HCT116 (cell line): ENCODE measurements at regions not wholly inside any gene's neighbourhood (a gene's known extent, or its start where the extent isn't known, plus 50 kb on each side); places are given as distances from the start of the nearest gene placed in this dataset.

ENCODE experiments used
- ATAC-seq: fragments of 200-7000 bp; cut with Tn5 transposase; 2 replicates; pipeline ENCODE4 v1.9.1; 2020; ENCODE audit warnings: mild to moderate bottlenecking, moderate library complexity
- BruUV-seq: library from RNA; stranded (reverse); fragments of 400-500 nt; replicated peaks from 2 replicates; lab custom pipeline; 2021; lab: Mats Ljungman, UMichigan
- CTCF ChIA-PET: fragments of 300-600 bp; sonication (Branson Sonifier 250); formaldehyde crosslinking; loops from one replicate; lab custom pipeline; 2021; ENCODE audit warnings: antibody characterized with exemption; lab: Charles Lee
- POLR2A ChIA-PET: fragments of 300-600, 350-600 bp; sonication (Branson Sonifier 250); formaldehyde crosslinking; loops from one replicate; lab custom pipeline; 2021; ENCODE audit warnings: antibody characterized with exemption; lab: Charles Lee
- RAD21 ChIA-PET, 2 experiments: fragments of 300-600 bp; sonication (Branson Sonifier 250); formaldehyde crosslinking; loops; one replicate each; lab custom pipeline; 2023; ENCODE audit warnings: low total read pairs in 2 of 2; ENCODE audit not compliant: uncharacterized antibody in 2 of 2, unreplicated experiment in 2 of 2, low non-redundant PET in 1 of 2; lab: Charles Lee
- DNase-seq: peaks from one replicate; pipeline ENCODE4 v3.0.0-alpha.2; 2010; ENCODE audit warnings: low read depth, low spot score
- H2AFZ ChIP-seq: fragments of 200-600 bp; shearing (Covaris generic), sonication (generic); 2 replicates; pipeline ENCODE4 v1.6.1; 2017; ENCODE audit warnings: low read depth, mixed run types, mixed read lengths, antibody characterized with exemption, low read length; ENCODE audit not compliant: poor library complexity, severe bottlenecking
- H3K27ac ChIP-seq: 2 replicates; pipeline ENCODE4 v1.5.1; 2012; ENCODE audit warnings: low read depth, low read length
- H3K27me3 ChIP-seq: fragments of 200-600 bp; sonication (generic); 2 replicates; pipeline ENCODE4 v1.6.1; 2016; ENCODE audit warnings: mixed run types, low read length, mixed read lengths; ENCODE audit not compliant: insufficient read depth
- H3K36me3 ChIP-seq, 2 experiments: fragments of 200-500 bp in 1 of 2; fragments of 200-600 bp in 1 of 2; sonication (Bioruptor generic) in 1 of 2; sonication (generic) in 1 of 2; 2 replicates each; pipeline versions ENCODE4 v1.5.1 to v1.6.1; 2014 to 2016; ENCODE audit warnings: low read length in 2 of 2, inconsistent platforms in 1 of 2, mixed read lengths in 1 of 2, mixed run types in 1 of 2; ENCODE audit not compliant: insufficient read depth in 2 of 2, control insufficient read depth in 1 of 2
- H3K4me1 ChIP-seq, 2 experiments: fragments of 200-600 bp in 1 of 2; sonication (generic) in 1 of 2; 2 replicates each; pipeline versions ENCODE4 v1.5.1 to v1.6.1; 2012 to 2017; ENCODE audit warnings: low read length in 2 of 2, inconsistent platforms in 1 of 2, mild to moderate bottlenecking in 1 of 2, mixed read lengths in 1 of 2, mixed run types in 1 of 2, moderate library complexity in 1 of 2; ENCODE audit not compliant: insufficient read depth in 2 of 2, control insufficient read depth in 1 of 2
- H3K4me2 ChIP-seq: fragments of 200-600 bp; sonication (generic); 2 replicates; pipeline ENCODE4 v1.6.1; 2017; ENCODE audit warnings: mixed run types, low read length, mixed read lengths
- H3K4me3 ChIP-seq, 2 experiments: fragments of 200-600 bp in 1 of 2; sonication (generic) in 1 of 2; replicated peaks in 1 of 2; 2 replicates each; pipeline ENCODE4 v1.5.1; 2011 to 2016; ENCODE audit warnings: low read length in 2 of 2, control low read depth in 1 of 2, low read depth in 1 of 2, mild to moderate bottlenecking in 1 of 2, mixed read lengths in 1 of 2, mixed run types in 1 of 2
- H3K79me2 ChIP-seq: fragments of 200-600 bp; sonication (generic); 2 replicates; pipeline ENCODE4 v1.6.1; 2017; ENCODE audit warnings: mild to moderate bottlenecking, mixed run types, low read length, moderate library complexity, mixed read lengths; ENCODE audit not compliant: insufficient read depth
- H3K9ac ChIP-seq: fragments of 200-600 bp; sonication (generic); 2 replicates; pipeline ENCODE4 v1.6.1; 2016; ENCODE audit warnings: low read length, mixed read lengths
- H3K9me2 ChIP-seq: fragments of 200-600 bp; sonication (generic), shearing (Covaris generic); 2 replicates; pipeline ENCODE4 v1.6.1; 2017; ENCODE audit warnings: mixed run types, mild to moderate bottlenecking, moderate library complexity; ENCODE audit not compliant: insufficient read depth
- H3K9me3 ChIP-seq, 2 experiments: fragments of 200-500 bp in 1 of 2; fragments of 200-600 bp in 1 of 2; sonication (Bioruptor generic) in 1 of 2; sonication (generic) in 1 of 2; 2 replicates each; pipeline ENCODE4 v1.6.1; 2014 to 2017; ENCODE audit warnings: low read length in 2 of 2, mixed read lengths in 2 of 2, inconsistent platforms in 1 of 2, low read depth in 1 of 2, mild to moderate bottlenecking in 1 of 2, mixed run types in 1 of 2, moderate library complexity in 1 of 2; ENCODE audit not compliant: control insufficient read depth in 1 of 2, insufficient read depth in 1 of 2
- H4K20me1 ChIP-seq: fragments of 200-600 bp; sonication (generic), shearing (Covaris generic); 2 replicates; pipeline ENCODE4 v1.6.1; 2017; ENCODE audit warnings: mixed run types, mild to moderate bottlenecking, moderate library complexity; ENCODE audit not compliant: insufficient read depth
- CBX3 ChIP-seq: IDR thresholded peaks from 2 replicates; pipeline ENCODE4 v1.6.1; 2012; ENCODE audit warnings: low read depth
- CEBPB ChIP-seq: IDR thresholded peaks from 2 replicates; pipeline ENCODE4 v1.6.1; 2012; ENCODE audit warnings: low read depth
- CTCF ChIP-seq, 3 experiments: fragments of 200-600 bp in 1 of 3; sonication (generic) in 1 of 3; IDR thresholded peaks in 2 of 3; conservative IDR thresholded peaks in 1 of 3; 2 replicates each; pipeline ENCODE4 v1.5.1; 2012 to 2017; ENCODE audit warnings: low read depth in 2 of 3, low read length in 2 of 3, antibody characterized with exemption in 1 of 3, borderline replicate concordance in 1 of 3, control low read depth in 1 of 3, mild to moderate bottlenecking in 1 of 3, mixed read lengths in 1 of 3, mixed run types in 1 of 3, moderate library complexity in 1 of 3; ENCODE audit not compliant: insufficient read depth in 1 of 3
- EGR1 ChIP-seq: IDR thresholded peaks from 2 replicates; pipeline ENCODE4 v1.6.1; 2012; ENCODE audit warnings: low read depth
- EZH2phosphoT487 ChIP-seq: fragments of 200-600 bp; IDR thresholded peaks from 2 replicates; pipeline ENCODE4 v1.6.1; 2018; ENCODE audit warnings: antibody characterized with exemption, borderline replicate concordance
- FOSL1 ChIP-seq: IDR thresholded peaks from 2 replicates; pipeline ENCODE4 v1.6.1; 2012; ENCODE audit warnings: low read depth
- JUND ChIP-seq: IDR thresholded peaks from 2 replicates; pipeline ENCODE4 v1.6.1; 2012
- POLR2A ChIP-seq: IDR thresholded peaks from 2 replicates; pipeline ENCODE4 v1.7.0; 2011; ENCODE audit warnings: borderline replicate concordance; ENCODE audit not compliant: insufficient read depth, insufficient read length; ENCODE audit errors: extremely low read depth
- POLR2AphosphoS5 ChIP-seq: IDR thresholded peaks from 2 replicates; pipeline ENCODE4 v1.6.1; 2011; ENCODE audit warnings: mild to moderate bottlenecking, low read depth, low read length, moderate library complexity
- SIN3A ChIP-seq: IDR thresholded peaks from 2 replicates; pipeline ENCODE4 v1.6.1; 2012; ENCODE audit warnings: low read depth
- SP1 ChIP-seq: IDR thresholded peaks from 2 replicates; pipeline ENCODE4 v1.6.1; 2012; ENCODE audit warnings: low read depth
- intact Hi-C: fragments of 100-400 bp; cut with micrococcal nuclease; formaldehyde crosslinking; loops from 2 replicates; pipeline ENCODE4 v1.10.0; 2022

DNA sequence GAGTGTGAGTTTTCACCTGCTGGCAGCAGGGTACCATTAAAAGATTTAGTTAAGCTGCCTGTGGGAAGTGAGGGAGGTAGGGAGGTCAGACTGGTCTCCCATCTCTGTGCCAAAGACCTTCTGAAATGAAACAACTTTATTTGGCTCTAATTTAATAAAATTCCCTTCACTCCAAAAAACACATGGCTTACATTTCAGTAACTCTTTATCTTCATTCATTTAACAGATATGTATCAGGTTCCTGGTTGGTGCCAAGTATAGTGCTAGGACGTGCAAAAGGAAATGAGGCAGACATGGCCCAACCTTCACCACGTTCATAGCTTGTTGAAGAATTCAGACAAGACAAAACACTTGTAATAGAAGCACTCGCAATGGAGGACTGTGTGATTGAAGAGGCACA is 282.3 kb downstream of the SEC16B start:
- Histone ChIP-seq H3K27ac (no peak overlapping the region), H3K4me1 (no peaks in the 10 kb centered on the region), H4K20me1 (no peaks in the 10 kb centered on the region), H3K9me2 (no peaks in the 10 kb centered on the region), H3K9me3 (no peaks in the 10 kb centered on the region), H3K9ac (no peak overlapping the region), H3K36me3 (no peaks in the 10 kb centered on the region), H3K4me2 (no peak overlapping the region), H3K4me3 (no peak overlapping the region), H3K79me2 (no peaks in the 10 kb centered on the region), H2AFZ (no peak overlapping the region)
- CTCF ChIA-PET, result no interaction called here
- POLR2A ChIA-PET, result no interaction called here
- ATAC-seq, result no peak
- no peak for DNase-seq
- RAD21 ChIA-PET, result no interaction called here
- BruUV-seq, result no TSS peak
- intact Hi-C loops, result no loop called here
- TF ChIP-seq JUND (no peak), EGR1 (no peak), CBX3 (no peak), POLR2A (no peak), SIN3A (no peak), EZH2phosphoT487 (no peak)
- TF ChIP-seq, all 23 proteins: peak for 0
- H3K27me3 ChIP-seq, result peaks cover 24% of the 10 kb centered on the region

DNA sequence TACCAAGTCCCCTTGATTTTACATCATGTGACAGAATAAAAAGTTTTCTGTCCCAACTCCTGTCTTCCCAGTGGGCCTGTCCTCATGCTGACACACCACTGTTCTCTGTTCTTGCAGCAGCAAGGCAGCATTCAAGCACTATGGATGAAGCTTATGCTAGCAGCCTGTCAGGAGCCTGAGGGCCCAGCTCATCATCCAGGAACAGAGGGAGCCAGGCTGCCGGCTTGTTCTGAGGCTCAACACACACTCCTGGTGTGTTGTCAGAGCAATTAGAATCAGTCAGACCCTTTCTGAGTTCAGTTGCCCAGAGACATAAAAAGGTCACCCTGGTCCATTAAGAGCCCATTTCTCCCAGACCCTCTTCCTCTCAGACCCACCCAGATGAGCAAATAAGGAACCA is 282.9 kb downstream of the SEC16B start:
- intact Hi-C loops, result no loop called here
- Histone ChIP-seq H2AFZ (no peak overlapping the region), H3K4me1 (no peaks in the 10 kb centered on the region), H3K4me3 (no peak overlapping the region), H3K9me2 (no peaks in the 10 kb centered on the region), H3K36me3 (no peaks in the 10 kb centered on the region), H4K20me1 (no peaks in the 10 kb centered on the region), H3K9ac (no peak overlapping the region), H3K27me3 (peaks cover 24% of the 10 kb centered on the region), H3K4me2 (no peak overlapping the region), H3K9me3 (no peaks in the 10 kb centered on the region), H3K79me2 (no peaks in the 10 kb centered on the region), H3K27ac (no peak overlapping the region)
- ChIA-PET RAD21 (no interaction called here), CTCF (no interaction called here), POLR2A (no interaction called here)
- no peak for DNase-seq
- BruUV-seq, result no TSS peak
- ATAC-seq, result no peak
- TF ChIP-seq FOSL1 (no peak), POLR2AphosphoS5 (no peak), CTCF (IDR thresholded peaks at IDR 0.05 in 2 of 3, conservative IDR thresholded peaks at IDR 0.05 in 1 of 3; ENCODE audit: borderline replicate concordance in 1 of 3, insufficient read depth in 1 of 3, low read depth in 2 of 3, low read length in 2 of 3) (no peak), SP1 (no peak), CEBPB (no peak), EGR1 (no peak)
